ENCODE measurements at regions not wholly inside any gene's neighbourhood (a gene's known extent, or its start where the extent isn't known, plus 50 kb on each side); places are given as distances from the start of the nearest gene placed in this dataset.

DNA sequence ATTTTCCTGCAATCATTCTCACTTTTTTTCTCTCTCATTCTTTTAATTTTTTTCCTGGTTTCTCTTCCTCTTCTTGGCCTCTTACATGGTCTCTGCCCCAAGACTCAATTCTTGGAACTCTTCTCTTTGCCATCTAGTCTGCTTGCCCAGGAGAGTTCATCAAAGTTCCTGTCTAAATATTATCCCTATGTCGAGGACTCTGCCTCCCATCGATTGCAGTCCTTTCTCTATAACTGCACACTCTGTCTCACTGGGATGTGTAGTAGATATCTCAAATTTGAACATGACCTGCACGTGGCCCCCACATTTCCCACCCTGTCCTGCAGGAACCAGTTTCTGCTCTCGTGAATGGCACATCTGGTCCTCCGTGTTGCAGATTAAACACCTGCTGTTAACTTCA lies 204.7 kb upstream of the TMTC4 start:
- ChIA-PET CTCF (ENCODE audit: partially characterized antibody) (no interaction called here), POLR2A (ENCODE audit: partially characterized antibody) (no interaction called here)
- H2BK15ac ChIP-seq (ENCODE audit: low read length) = no peak overlapping the region
- H3K18ac ChIP-seq (ENCODE audit: extremely low read depth, low read length) = no peak overlapping the region
- H3K79me2 ChIP-seq (ENCODE audit: control insufficient read depth in 1 of 2, insufficient read depth in 2 of 2, low read length in 2 of 2) = no peaks in the 10 kb centered on the region
- no peak overlapping the region for H2BK20ac ChIP-seq (ENCODE audit: low read length)
- no peak overlapping the region for H3K4me2 ChIP-seq (ENCODE audit: insufficient read depth in 1 of 2, low read depth in 2 of 2, low read length in 2 of 2)
- no peak overlapping the region for H3K4ac ChIP-seq (replicated peaks; ENCODE audit: insufficient read length, low read depth, low read length)
- no peak overlapping the region for H4K8ac ChIP-seq (ENCODE audit: extremely low read depth, insufficient read depth, low read length)
- no peak overlapping the region for H4K91ac ChIP-seq (replicated peaks; ENCODE audit: insufficient read length, low read length)
- no peak overlapping the region for H2AFZ ChIP-seq (ENCODE audit: low read length)
- H2BK5ac ChIP-seq (ENCODE audit: low read depth, low read length) = no peak overlapping the region
- H3K79me1 ChIP-seq (ENCODE audit: low read depth, low read length) = no peaks in the 10 kb centered on the region
- H3K36me3 ChIP-seq (ENCODE audit: control insufficient read depth in 2 of 4, insufficient read depth in 4 of 4, low read length in 3 of 4) = no peaks in the 10 kb centered on the region
- H3K4me3 ChIP-seq (ENCODE audit: extremely low read depth in 1 of 4, insufficient read depth in 2 of 4, low read depth in 3 of 4, low read length in 4 of 4) = no peak overlapping the region
- H3K27me3 ChIP-seq (replicated peaks in 1 of 4; ENCODE audit: control insufficient read depth in 3 of 4, extremely low read depth in 1 of 4, insufficient read depth in 3 of 4, low read length in 3 of 4) = peaks cover 0 to 1% (median 0%) of the 10 kb centered on the region in 4 experiments; a peak in 1 of 7 replicates
- H4K20me1 ChIP-seq (replicated peaks in 1 of 2; ENCODE audit: control insufficient read depth in 1 of 2, insufficient read depth in 2 of 2, low read length in 2 of 2) = no peaks in the 10 kb centered on the region
- H2BK12ac ChIP-seq (ENCODE audit: low read depth, low read length) = no peak overlapping the region
- H3K9me3 ChIP-seq (ENCODE audit: insufficient read depth in 2 of 2, low read depth in 1 of 2, low read length in 1 of 2) = peaks cover 6 to 9% of the 10 kb centered on the region in 2 experiments; a peak in 2 of 4 replicates
- no peak overlapping the region for H3K23ac ChIP-seq (ENCODE audit: insufficient read length)
- no peak overlapping the region for H3K14ac ChIP-seq (ENCODE audit: insufficient read length)
- DNase-seq (ENCODE audit: low read depth in 1 of 2, low spot score in 2 of 2) (no peak), FAIRE-seq (no peak)
- no peaks in the 10 kb centered on the region for H3K4me1 ChIP-seq (replicated peaks in 1 of 4; ENCODE audit: control insufficient read depth in 3 of 4, insufficient read depth in 4 of 4, low read length in 3 of 4)
- 89% methylated on average over 5 of the region's 5 CpGs; no CpG with 5 or more reads in 1 of the 2 experiments for WGBS, 2 experiments (ENCODE audit: extremely low coverage in 1 of 2, insufficient coverage in 1 of 2, insufficient read length in 1 of 2, insufficient replicate concordance in 2 of 2, low coverage in 1 of 2, low lambda C conversion rate in 2 of 2, missing lambda C conversion rate in 1 of 2)
- H3K9ac ChIP-seq (replicated peaks in 1 of 4; ENCODE audit: extremely low read depth in 1 of 4, low read depth in 3 of 4, low read length in 3 of 4) = no peak overlapping the region
- no peak overlapping the region for H3K27ac ChIP-seq (ENCODE audit: low read depth, low read length)
- H3K56ac ChIP-seq (replicated peaks; ENCODE audit: insufficient read length, low read depth, low read length) = no peak overlapping the region
- no peak overlapping the region for H4K5ac ChIP-seq (ENCODE audit: insufficient read length, low read depth, low read length)
- H2AK5ac ChIP-seq (ENCODE audit: low read depth, low read length) = no peak overlapping the region
- H2BK120ac ChIP-seq (replicated peaks; ENCODE audit: low read depth, low read length) = no peak overlapping the region
- H3K23me2 ChIP-seq (ENCODE audit: low read depth, low read length) = no peaks in the 10 kb centered on the region; the same call in 1 of the 2 replicates
- TF ChIP-seq KDM4A (IDR thresholded peaks at IDR 0.05; ENCODE audit: low read depth, low read length, severe bottlenecking) = no peak
- TF ChIP-seq PHF8 (conservative IDR thresholded peaks at IDR 0.05; ENCODE audit: low read depth, low read length) = no peak
- TF ChIP-seq, protein P1, sequence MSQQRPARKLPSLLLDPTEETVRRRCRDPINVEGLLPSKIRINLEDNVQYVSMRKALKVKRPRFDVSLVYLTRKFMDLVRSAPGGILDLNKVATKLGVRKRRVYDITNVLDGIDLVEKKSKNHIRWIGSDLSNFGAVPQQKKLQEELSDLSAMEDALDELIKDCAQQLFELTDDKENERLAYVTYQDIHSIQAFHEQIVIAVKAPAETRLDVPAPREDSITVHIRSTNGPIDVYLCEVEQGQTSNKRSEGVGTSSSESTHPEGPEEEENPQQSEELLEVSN (IDR thresholded peaks at IDR 0.05) = no peak
- no peak for TF ChIP-seq CTBP2 (IDR thresholded peaks at IDR 0.05; ENCODE audit: borderline replicate concordance, insufficient read depth, insufficient read length, low read length)
- TF ChIP-seq GTF2F1 (IDR thresholded peaks at IDR 0.05; ENCODE audit: borderline replicate concordance, low read depth, low read length) = no peak
- TF ChIP-seq BCL11A (IDR thresholded peaks at IDR 0.05; ENCODE audit: low read depth in 2 of 2, low read length in 2 of 2) = no peak
- TF ChIP-seq CREB1 (IDR thresholded peaks at IDR 0.05) = no peak
- TF ChIP-seq TCF12 (IDR thresholded peaks at IDR 0.05; ENCODE audit: low read depth, low read length) = no peak
- no peak for TF ChIP-seq SIRT6 (IDR thresholded peaks at IDR 0.05; ENCODE audit: low read length)
- TF ChIP-seq ASH2L (IDR thresholded peaks at IDR 0.05; ENCODE audit: low read length) = no peak
- TF ChIP-seq ZNF274 (IDR thresholded peaks at IDR 0.05; ENCODE audit: borderline replicate concordance, extremely low read depth, low read length) = no peak
- no peak for TF ChIP-seq KDM5A (IDR thresholded peaks at IDR 0.05; ENCODE audit: low read length)
- no peak for TF ChIP-seq HDAC6 (IDR thresholded peaks at IDR 0.05; ENCODE audit: low read depth, low read length)
- TF ChIP-seq, protein P2, sequence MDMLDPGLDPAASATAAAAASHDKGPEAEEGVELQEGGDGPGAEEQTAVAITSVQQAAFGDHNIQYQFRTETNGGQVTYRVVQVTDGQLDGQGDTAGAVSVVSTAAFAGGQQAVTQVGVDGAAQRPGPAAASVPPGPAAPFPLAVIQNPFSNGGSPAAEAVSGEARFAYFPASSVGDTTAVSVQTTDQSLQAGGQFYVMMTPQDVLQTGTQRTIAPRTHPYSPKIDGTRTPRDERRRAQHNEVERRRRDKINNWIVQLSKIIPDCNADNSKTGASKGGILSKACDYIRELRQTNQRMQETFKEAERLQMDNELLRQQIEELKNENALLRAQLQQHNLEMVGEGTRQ (IDR thresholded peaks at IDR 0.05; ENCODE audit: low read length) = no peak
